ENCODE measurements at regions not wholly inside any gene's neighbourhood (a gene's known extent, or its start where the extent isn't known, plus 50 kb on each side); places are given as distances from the start of the nearest gene placed in this dataset.

DNA sequence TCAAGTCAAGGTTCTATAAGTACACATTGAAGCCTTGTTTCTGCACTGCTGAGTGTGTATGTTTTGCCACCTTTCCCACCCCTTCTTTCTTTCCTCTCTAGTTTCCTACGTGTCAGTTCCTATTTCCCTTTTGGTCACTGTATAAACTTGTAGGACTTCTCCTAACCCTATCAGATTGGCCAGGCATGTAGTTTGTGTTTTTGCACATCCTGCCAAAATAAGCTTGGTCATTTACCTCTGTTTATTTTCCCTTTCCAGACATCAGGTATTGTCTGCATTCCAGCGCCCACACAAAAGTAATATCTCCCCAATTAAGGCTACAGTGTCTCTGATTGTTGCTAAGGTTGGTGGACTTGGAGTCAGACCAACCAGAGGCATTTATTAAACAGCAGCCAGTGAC is 252.9 kb upstream of the MPDZ start:
- H3K4me3 ChIP-seq (ENCODE audit: low read depth in 1 of 2, low read length in 2 of 2): no peak overlapping the region
- H3K27ac ChIP-seq (ENCODE audit: low read length): no peak overlapping the region
- no peaks in the 10 kb centered on the region for H3K36me3 ChIP-seq (ENCODE audit: control insufficient read depth in 1 of 2, insufficient read depth in 2 of 2, low read length in 2 of 2)
- H3K4me1 ChIP-seq (ENCODE audit: control insufficient read depth in 1 of 2, insufficient read depth in 2 of 2, low read length in 2 of 2): no peaks in the 10 kb centered on the region
- no peaks in the 10 kb centered on the region for H3K9me3 ChIP-seq (ENCODE audit: control insufficient read depth in 1 of 2, low read length in 2 of 2)
- no peaks in the 10 kb centered on the region for H3K27me3 ChIP-seq (ENCODE audit: low read depth, low read length)

GRCh38 chr9:13529321-13530104 is 250.0 kb upstream of the MPDZ start:
- Histone ChIP-seq H3K27ac (ENCODE audit: low read length) (no peak overlapping the region), H3K4me3 (ENCODE audit: low read depth in 1 of 2, low read length in 2 of 2) (no peak overlapping the region), H3K27me3 (ENCODE audit: low read depth, low read length) (no peaks in the 10 kb centered on the region), H3K36me3 (ENCODE audit: control insufficient read depth in 1 of 2, insufficient read depth in 2 of 2, low read length in 2 of 2) (no peaks in the 10 kb centered on the region), H3K9me3 (ENCODE audit: control insufficient read depth in 1 of 2, low read length in 2 of 2) (no peaks in the 10 kb centered on the region), H3K4me1 (ENCODE audit: control insufficient read depth in 1 of 2, insufficient read depth in 2 of 2, low read length in 2 of 2) (no peaks in the 10 kb centered on the region)

GRCh38 chr9:13524245-13524644 is 244.8 kb upstream of the MPDZ start:
- Histone ChIP-seq H3K9me3 (ENCODE audit: control insufficient read depth in 1 of 2, low read length in 2 of 2) (no peaks in the 10 kb centered on the region), H3K36me3 (ENCODE audit: control insufficient read depth in 1 of 2, insufficient read depth in 2 of 2, low read length in 2 of 2) (no peaks in the 10 kb centered on the region), H3K27ac (ENCODE audit: low read length) (no peak overlapping the region), H3K4me1 (ENCODE audit: control insufficient read depth in 1 of 2, insufficient read depth in 2 of 2, low read length in 2 of 2) (no peaks in the 10 kb centered on the region), H3K4me3 (ENCODE audit: low read depth in 1 of 2, low read length in 2 of 2) (no peak overlapping the region), H3K27me3 (ENCODE audit: low read depth, low read length) (no peaks in the 10 kb centered on the region)

- Histone ChIP-seq H3K4me3 (ENCODE audit: low read depth in 1 of 2, low read length in 2 of 2) (no peak overlapping the region), H3K27ac (ENCODE audit: low read length) (no peak overlapping the region), H3K4me1 (ENCODE audit: control insufficient read depth in 1 of 2, insufficient read depth in 2 of 2, low read length in 2 of 2) (peaks cover 0 to 3% of the 10 kb centered on the region in 2 donors), H3K27me3 (ENCODE audit: low read depth, low read length) (no peaks in the 10 kb centered on the region), H3K36me3 (ENCODE audit: control insufficient read depth in 1 of 2, insufficient read depth in 2 of 2, low read length in 2 of 2) (no peaks in the 10 kb centered on the region), H3K9me3 (ENCODE audit: control insufficient read depth in 1 of 2, low read length in 2 of 2) (no peaks in the 10 kb centered on the region)
Observed at GRCh38 chr9:13520069-13520468, 240.6 kb upstream of the MPDZ start.

DNA sequence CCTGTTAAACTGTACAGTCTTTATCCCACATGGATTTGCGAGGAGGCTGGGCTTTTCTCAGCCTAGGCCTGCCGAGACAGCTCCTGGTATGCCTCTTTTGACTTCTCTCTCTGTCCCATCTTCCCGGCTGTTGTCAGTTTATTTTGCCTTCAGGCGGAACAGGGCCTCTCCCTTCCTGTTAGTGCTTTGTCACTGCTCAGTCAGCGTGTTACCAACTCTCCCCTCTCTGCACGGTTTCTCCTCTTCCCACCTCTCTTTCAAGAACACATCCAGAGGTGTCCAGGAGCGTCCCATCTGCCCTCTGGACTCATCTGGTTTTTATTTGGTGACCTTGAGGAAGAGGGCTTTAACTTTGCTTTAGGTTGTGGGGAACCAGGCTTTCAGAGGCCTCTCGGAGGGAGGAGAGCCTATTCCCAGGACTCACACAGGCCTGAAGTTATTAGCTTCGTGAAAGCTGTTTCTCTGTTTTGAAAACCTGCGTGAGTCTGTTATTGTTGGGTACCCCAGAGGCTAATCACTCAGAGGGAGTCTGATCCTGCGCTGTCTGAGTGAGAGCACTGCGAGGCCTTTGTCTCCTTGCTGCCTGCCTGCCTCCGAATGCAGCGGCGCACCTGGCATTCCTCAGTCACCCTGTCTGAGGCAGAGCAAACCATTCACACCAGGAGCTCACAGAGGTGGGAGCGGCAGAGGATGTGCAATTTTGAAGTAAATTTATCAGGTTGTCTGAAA is 234.4 kb upstream of the MPDZ start:
- Histone ChIP-seq H3K27ac (ENCODE audit: low read length) (peak overlapping the region; percentile 68), H3K27me3 (ENCODE audit: low read depth, low read length) (no peaks in the 10 kb centered on the region), H3K9me3 (ENCODE audit: control insufficient read depth in 1 of 2, low read length in 2 of 2) (no peaks in the 10 kb centered on the region), H3K4me1 (ENCODE audit: control insufficient read depth in 1 of 2, insufficient read depth in 2 of 2, low read length in 2 of 2) (peaks cover 0 to 3% of the 10 kb centered on the region in 2 donors), H3K4me3 (ENCODE audit: low read depth in 1 of 2, low read length in 2 of 2) (no peak overlapping the region), H3K36me3 (ENCODE audit: control insufficient read depth in 1 of 2, insufficient read depth in 2 of 2, low read length in 2 of 2) (no peaks in the 10 kb centered on the region)

- H3K36me3 ChIP-seq (ENCODE audit: control insufficient read depth in 1 of 2, insufficient read depth in 2 of 2, low read length in 2 of 2): no peaks in the 10 kb centered on the region
- no peaks in the 10 kb centered on the region for H3K27me3 ChIP-seq (ENCODE audit: low read depth, low read length)
- peak overlapping the region; percentile 68 for H3K27ac ChIP-seq (ENCODE audit: low read length)
- no peaks in the 10 kb centered on the region for H3K9me3 ChIP-seq (ENCODE audit: control insufficient read depth in 1 of 2, low read length in 2 of 2)
- H3K4me3 ChIP-seq (ENCODE audit: low read depth in 1 of 2, low read length in 2 of 2): no peak overlapping the region
- peaks cover 0 to 1% of the 10 kb centered on the region in 2 donors for H3K4me1 ChIP-seq (ENCODE audit: control insufficient read depth in 1 of 2, insufficient read depth in 2 of 2, low read length in 2 of 2)
Observed at GRCh38 chr9:13513286-13513685, 233.8 kb upstream of the MPDZ start.

GRCh38 chr9:13508681-13509080 is 229.2 kb upstream of the MPDZ start:
- H3K9me3 ChIP-seq (ENCODE audit: control insufficient read depth in 1 of 2, low read length in 2 of 2): no peaks in the 10 kb centered on the region
- H3K4me3 ChIP-seq (ENCODE audit: low read depth in 1 of 2, low read length in 2 of 2): no peak overlapping the region
- H3K4me1 ChIP-seq (ENCODE audit: control insufficient read depth in 1 of 2, insufficient read depth in 2 of 2, low read length in 2 of 2): no peaks in the 10 kb centered on the region
- no peaks in the 10 kb centered on the region for H3K27me3 ChIP-seq (ENCODE audit: low read depth, low read length)
- no peaks in the 10 kb centered on the region for H3K36me3 ChIP-seq (ENCODE audit: control insufficient read depth in 1 of 2, insufficient read depth in 2 of 2, low read length in 2 of 2)
- H3K27ac ChIP-seq (ENCODE audit: low read length): no peak overlapping the region

- H3K4me3 ChIP-seq (ENCODE audit: low read depth in 1 of 2, low read length in 2 of 2): no peak overlapping the region
- no peaks in the 10 kb centered on the region for H3K27me3 ChIP-seq (ENCODE audit: low read depth, low read length)
- no peaks in the 10 kb centered on the region for H3K9me3 ChIP-seq (ENCODE audit: control insufficient read depth in 1 of 2, low read length in 2 of 2)
- H3K27ac ChIP-seq (ENCODE audit: low read length): no peak overlapping the region
- no peaks in the 10 kb centered on the region for H3K4me1 ChIP-seq (ENCODE audit: control insufficient read depth in 1 of 2, insufficient read depth in 2 of 2, low read length in 2 of 2)
- no peaks in the 10 kb centered on the region for H3K36me3 ChIP-seq (ENCODE audit: control insufficient read depth in 1 of 2, insufficient read depth in 2 of 2, low read length in 2 of 2)
Observed at GRCh38 chr9:13508086-13508485, 228.6 kb upstream of the MPDZ start.

DNA sequence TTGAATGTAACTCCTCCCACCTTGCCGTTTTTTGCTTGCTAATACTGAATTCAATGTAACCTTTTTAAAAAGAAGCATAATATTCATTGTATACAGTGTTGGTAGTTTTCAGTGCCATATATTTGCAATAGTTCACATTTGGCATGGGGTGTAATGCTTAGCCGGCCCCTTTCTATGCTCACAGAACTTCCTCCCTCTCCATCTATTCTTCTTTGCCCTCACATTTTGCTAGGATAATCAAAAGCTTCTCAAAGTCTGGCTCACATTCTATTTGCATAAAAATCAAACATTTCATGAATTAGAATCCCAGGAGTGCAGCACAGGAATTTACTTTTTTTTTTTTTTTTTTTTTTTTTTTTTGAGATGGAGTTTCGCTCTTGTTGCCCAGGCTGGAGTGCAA is 226.3 kb upstream of the MPDZ start:
- Histone ChIP-seq H3K4me1 (ENCODE audit: control insufficient read depth in 1 of 2, insufficient read depth in 2 of 2, low read length in 2 of 2) (peaks cover 0 to 3% of the 10 kb centered on the region in 2 donors), H3K27me3 (ENCODE audit: low read depth, low read length) (no peaks in the 10 kb centered on the region), H3K36me3 (ENCODE audit: control insufficient read depth in 1 of 2, insufficient read depth in 2 of 2, low read length in 2 of 2) (no peaks in the 10 kb centered on the region), H3K27ac (ENCODE audit: low read length) (no peak overlapping the region), H3K9me3 (ENCODE audit: control insufficient read depth in 1 of 2, low read length in 2 of 2) (no peaks in the 10 kb centered on the region), H3K4me3 (ENCODE audit: low read depth in 1 of 2, low read length in 2 of 2) (no peak overlapping the region)

DNA sequence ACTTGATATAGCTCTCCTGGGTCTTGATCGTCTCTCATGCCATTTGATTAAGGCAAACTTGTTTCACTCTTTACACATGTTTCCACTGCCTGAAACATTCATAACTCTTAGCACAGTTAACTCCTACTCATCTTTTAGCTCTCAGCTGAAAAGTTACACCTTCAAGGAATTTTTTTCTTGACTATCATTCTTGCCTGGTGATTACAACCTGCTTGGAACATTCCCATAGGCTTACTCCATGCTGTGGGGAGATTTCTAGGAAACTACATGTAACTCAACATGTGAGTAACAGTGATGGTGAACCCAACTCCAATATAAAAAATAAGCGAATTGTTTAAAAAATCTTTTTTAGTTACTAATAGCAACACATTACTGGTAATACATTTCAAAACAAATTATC is 224.1 kb upstream of the MPDZ start:
- Histone ChIP-seq H3K9me3 (ENCODE audit: control insufficient read depth in 1 of 2, low read length in 2 of 2) (no peaks in the 10 kb centered on the region), H3K36me3 (ENCODE audit: control insufficient read depth in 1 of 2, insufficient read depth in 2 of 2, low read length in 2 of 2) (no peaks in the 10 kb centered on the region), H3K27me3 (ENCODE audit: low read depth, low read length) (no peaks in the 10 kb centered on the region), H3K27ac (ENCODE audit: low read length) (no peak overlapping the region), H3K4me1 (ENCODE audit: control insufficient read depth in 1 of 2, insufficient read depth in 2 of 2, low read length in 2 of 2) (peaks cover 0 to 3% of the 10 kb centered on the region in 2 donors), H3K4me3 (ENCODE audit: low read depth in 1 of 2, low read length in 2 of 2) (no peak overlapping the region)

DNA sequence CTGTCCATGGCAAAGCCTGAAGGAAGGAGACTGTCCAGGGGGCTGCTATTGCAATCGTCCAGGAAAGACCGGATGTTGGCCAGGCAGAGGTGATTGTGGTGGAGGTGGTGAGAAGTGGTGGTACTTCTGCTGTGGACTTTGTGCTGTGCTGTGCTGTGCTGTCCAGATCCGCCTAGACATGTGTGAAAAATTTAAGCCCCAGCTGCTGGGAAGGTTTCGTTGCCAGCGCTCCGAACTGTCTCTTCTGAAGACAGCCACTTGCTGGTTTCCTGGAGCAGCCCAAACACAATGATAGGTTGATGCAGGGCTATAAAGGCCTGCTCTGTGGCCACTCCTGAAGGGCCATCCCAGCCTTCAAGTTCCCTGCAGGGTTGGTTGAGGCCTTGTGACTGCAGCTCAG is 223.0 kb upstream of the MPDZ start:
- Histone ChIP-seq H3K4me1 (ENCODE audit: control insufficient read depth in 1 of 2, insufficient read depth in 2 of 2, low read length in 2 of 2) (peaks cover 0 to 3% of the 10 kb centered on the region in 2 donors), H3K4me3 (ENCODE audit: low read depth in 1 of 2, low read length in 2 of 2) (no peak overlapping the region), H3K36me3 (ENCODE audit: control insufficient read depth in 1 of 2, insufficient read depth in 2 of 2, low read length in 2 of 2) (no peaks in the 10 kb centered on the region), H3K27ac (ENCODE audit: low read length) (no peak overlapping the region), H3K27me3 (ENCODE audit: low read depth, low read length) (no peaks in the 10 kb centered on the region), H3K9me3 (ENCODE audit: control insufficient read depth in 1 of 2, low read length in 2 of 2) (no peaks in the 10 kb centered on the region)

All from muscle layer of duodenum (tissue), 2 donors.